ENCODE measurements at regions not wholly inside any gene's neighbourhood (a gene's known extent, or its start where the extent isn't known, plus 50 kb on each side); places are given as distances from the start of the nearest gene placed in this dataset.

- no peak for TF ChIP-seq EZH2 (IDR thresholded peaks at IDR 0.05; ENCODE audit: low read length)
- TF ChIP-seq, protein P1, sequence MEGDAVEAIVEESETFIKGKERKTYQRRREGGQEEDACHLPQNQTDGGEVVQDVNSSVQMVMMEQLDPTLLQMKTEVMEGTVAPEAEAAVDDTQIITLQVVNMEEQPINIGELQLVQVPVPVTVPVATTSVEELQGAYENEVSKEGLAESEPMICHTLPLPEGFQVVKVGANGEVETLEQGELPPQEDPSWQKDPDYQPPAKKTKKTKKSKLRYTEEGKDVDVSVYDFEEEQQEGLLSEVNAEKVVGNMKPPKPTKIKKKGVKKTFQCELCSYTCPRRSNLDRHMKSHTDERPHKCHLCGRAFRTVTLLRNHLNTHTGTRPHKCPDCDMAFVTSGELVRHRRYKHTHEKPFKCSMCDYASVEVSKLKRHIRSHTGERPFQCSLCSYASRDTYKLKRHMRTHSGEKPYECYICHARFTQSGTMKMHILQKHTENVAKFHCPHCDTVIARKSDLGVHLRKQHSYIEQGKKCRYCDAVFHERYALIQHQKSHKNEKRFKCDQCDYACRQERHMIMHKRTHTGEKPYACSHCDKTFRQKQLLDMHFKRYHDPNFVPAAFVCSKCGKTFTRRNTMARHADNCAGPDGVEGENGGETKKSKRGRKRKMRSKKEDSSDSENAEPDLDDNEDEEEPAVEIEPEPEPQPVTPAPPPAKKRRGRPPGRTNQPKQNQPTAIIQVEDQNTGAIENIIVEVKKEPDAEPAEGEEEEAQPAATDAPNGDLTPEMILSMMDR (optimal IDR thresholded peaks at IDR 0.05 in 1 of 3, IDR thresholded peaks at IDR 0.05 in 1 of 3, conservative IDR thresholded peaks at IDR 0.05 in 1 of 3; ENCODE audit: extremely low read depth in 1 of 3, insufficient read depth in 2 of 3, low read length in 3 of 3) = no peak
These were observed 71.8 kb downstream of the RTL9 start for GRCh38 chrX:110430293-110431076.

Measured in keratinocyte (primary cell).